Fibroblast of lung (primary cell): ENCODE measurements at regions not wholly inside any gene's neighbourhood (a gene's known extent, or its start where the extent isn't known, plus 50 kb on each side); places are given as distances from the start of the nearest gene placed in this dataset.

ENCODE experiments used
- EZH2 ChIP-seq: IDR thresholded peaks from 2 replicates; pipeline ENCODE4 v1.5.1; 2012; ENCODE audit warnings: low read length, control low read depth, mild to moderate bottlenecking; ENCODE audit errors: missing control alignments
- TF ChIP-seq, protein P1 (sequence below), 2 donors: IDR thresholded peaks in 1 of 2; conservative IDR thresholded peaks in 1 of 2; 1 replicate in 1 of 2; 2 replicates in 1 of 2; pipeline ENCODE4 v1.5.1; 2011 to 2012; ENCODE audit warnings: low read length in 2 of 2, control low read depth in 1 of 2, inconsistent platforms in 1 of 2, low read depth in 1 of 2, mild to moderate bottlenecking in 1 of 2

DNA sequence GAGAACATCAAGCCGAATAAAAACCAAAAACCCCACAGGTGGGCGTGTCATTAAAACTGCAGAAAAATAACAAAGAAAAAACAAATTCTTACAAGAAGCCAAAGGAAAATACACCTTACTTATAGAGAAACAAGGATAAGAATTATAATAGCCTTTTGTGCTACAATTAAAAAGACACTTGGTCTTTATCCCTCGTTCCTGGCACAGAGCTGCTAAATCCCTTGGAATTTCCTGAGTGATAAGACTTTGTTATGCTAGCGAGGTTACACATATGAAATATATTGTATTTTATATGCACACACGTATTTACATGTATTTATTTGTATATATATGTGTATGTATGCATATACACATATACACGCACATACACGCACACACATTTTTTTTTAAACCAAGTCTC is 325.3 kb upstream of the TFPI start:
- TF ChIP-seq, protein P1, sequence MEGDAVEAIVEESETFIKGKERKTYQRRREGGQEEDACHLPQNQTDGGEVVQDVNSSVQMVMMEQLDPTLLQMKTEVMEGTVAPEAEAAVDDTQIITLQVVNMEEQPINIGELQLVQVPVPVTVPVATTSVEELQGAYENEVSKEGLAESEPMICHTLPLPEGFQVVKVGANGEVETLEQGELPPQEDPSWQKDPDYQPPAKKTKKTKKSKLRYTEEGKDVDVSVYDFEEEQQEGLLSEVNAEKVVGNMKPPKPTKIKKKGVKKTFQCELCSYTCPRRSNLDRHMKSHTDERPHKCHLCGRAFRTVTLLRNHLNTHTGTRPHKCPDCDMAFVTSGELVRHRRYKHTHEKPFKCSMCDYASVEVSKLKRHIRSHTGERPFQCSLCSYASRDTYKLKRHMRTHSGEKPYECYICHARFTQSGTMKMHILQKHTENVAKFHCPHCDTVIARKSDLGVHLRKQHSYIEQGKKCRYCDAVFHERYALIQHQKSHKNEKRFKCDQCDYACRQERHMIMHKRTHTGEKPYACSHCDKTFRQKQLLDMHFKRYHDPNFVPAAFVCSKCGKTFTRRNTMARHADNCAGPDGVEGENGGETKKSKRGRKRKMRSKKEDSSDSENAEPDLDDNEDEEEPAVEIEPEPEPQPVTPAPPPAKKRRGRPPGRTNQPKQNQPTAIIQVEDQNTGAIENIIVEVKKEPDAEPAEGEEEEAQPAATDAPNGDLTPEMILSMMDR (conservative IDR thresholded peaks at IDR 0.05 in 1 of 2, IDR thresholded peaks at IDR 0.05 in 1 of 2; ENCODE audit: low read depth in 1 of 2, low read length in 2 of 2): no peak
- TF ChIP-seq EZH2: no peak
